Renal cortex interstitium (tissue), 11 donors: ENCODE measurements at regions not wholly inside any gene's neighbourhood (a gene's known extent, or its start where the extent isn't known, plus 50 kb on each side); places are given as distances from the start of the nearest gene placed in this dataset.

Source experiments
- DNase-seq, 11 donors: peaks; one replicate each; pipeline ENCODE4 v3.0.0-alpha.2; 2013; ENCODE audit warnings: low read depth in 9 of 11, low spot score in 4 of 11; ENCODE audit errors: extremely low read depth in 1 of 11

GRCh38 chr2:744088-744487, 66.9 kb upstream of the TMEM18 start:
- DNase-seq: no peak

GRCh38 chr2:742221-742620, 65.0 kb upstream of the TMEM18 start:
- peak in 2 of 11 donors; percentile 15 to 27 for DNase-seq

GRCh38 chr2:741195-741496, 63.9 kb upstream of the TMEM18 start:
- no peak for DNase-seq

GRCh38 chr2:740322-741194, 63.4 kb upstream of the TMEM18 start:
- DNase-seq: peak; percentile 60 to 99 (median 80)

GRCh38 chr2:739864-740321, 62.7 kb upstream of the TMEM18 start:
- peak in 7 of 11 donors; percentile 32 to 87 (median 45) for DNase-seq

- no peak for DNase-seq
Measured at GRCh38 chr2:736939-737338, 59.7 kb upstream of the TMEM18 start.

GRCh38 chr2:735670-736218, 58.5 kb upstream of the TMEM18 start:
- DNase-seq: no peak

GRCh38 chr2:734496-734895, 57.3 kb upstream of the TMEM18 start:
- DNase-seq: no peak

- no peak for DNase-seq
Measured at GRCh38 chr2:733495-733894, 56.3 kb upstream of the TMEM18 start.

- DNase-seq: no peak
Measured at GRCh38 chr2:733001-733400, 55.8 kb upstream of the TMEM18 start.

GRCh38 chr2:731711-732110, 54.5 kb upstream of the TMEM18 start:
- DNase-seq: no peak

GRCh38 chr2:729376-729861, 52.2 kb upstream of the TMEM18 start:
- DNase-seq: no peak

- DNase-seq: no peak
Measured at GRCh38 chr2:728165-728564, 51.0 kb upstream of the TMEM18 start.

- DNase-seq: no peak
Measured at GRCh38 chr2:727071-727470, 49.9 kb upstream of the TMEM18 start.
